PFSK-1 (cell line): ENCODE measurements at regions not wholly inside any gene's neighbourhood (a gene's known extent, or its start where the extent isn't known, plus 50 kb on each side); places are given as distances from the start of the nearest gene placed in this dataset.

Experiments used
- FOXP2 ChIP-seq: optimal IDR thresholded peaks from 2 replicates; pipeline ENCODE3; 2011; ENCODE audit warnings: borderline replicate concordance, control low read depth, inconsistent platforms; ENCODE audit not compliant: insufficient read depth; ENCODE audit errors: extremely low read length, extremely low read depth
- POLR2AphosphoS5 ChIP-seq: IDR thresholded peaks from 2 replicates; pipeline ENCODE4 v1.6.1; 2012; ENCODE audit warnings: low read depth, mild to moderate bottlenecking, control low read depth, low read length, moderate library complexity
- REST ChIP-seq, 2 experiments: IDR thresholded peaks; 2 replicates each; pipeline versions ENCODE4 v1.6.1 to v1.8.0; 2011 to 2012; ENCODE audit warnings: low read depth in 2 of 2, low read length in 2 of 2, control low read depth in 1 of 2, inconsistent platforms in 1 of 2, mild to moderate bottlenecking in 1 of 2, moderate library complexity in 1 of 2; ENCODE audit not compliant: insufficient read depth in 1 of 2
- SIN3A ChIP-seq: IDR thresholded peaks from 2 replicates; pipeline ENCODE4 v1.6.1; 2012; ENCODE audit warnings: mild to moderate bottlenecking, low read length, moderate library complexity, borderline replicate concordance; ENCODE audit not compliant: insufficient read depth
- TAF1 ChIP-seq: IDR thresholded peaks from 2 replicates; pipeline ENCODE4 v1.6.1; 2012; ENCODE audit warnings: low read length, control low read depth, borderline replicate concordance; ENCODE audit not compliant: insufficient read depth

- TF ChIP-seq SIN3A, result no peak
- no peak for TF ChIP-seq FOXP2
- no peak for TF ChIP-seq TAF1
- TF ChIP-seq REST (IDR thresholded peaks at IDR 0.05; ENCODE audit: insufficient read depth in 1 of 2, low read depth in 2 of 2, low read length in 2 of 2), result no peak
- TF ChIP-seq POLR2AphosphoS5, result no peak
Observed at GRCh38 chr1:69213644-69214043, 354.1 kb upstream of the LRRC7 start.

GRCh38 chr1:69215883-69216282 is 351.8 kb upstream of the LRRC7 start:
- no peak for TF ChIP-seq TAF1
- TF ChIP-seq POLR2AphosphoS5, result no peak
- TF ChIP-seq REST (IDR thresholded peaks at IDR 0.05; ENCODE audit: insufficient read depth in 1 of 2, low read depth in 2 of 2, low read length in 2 of 2), result no peak
- TF ChIP-seq FOXP2, result no peak
- no peak for TF ChIP-seq SIN3A

- TF ChIP-seq SIN3A (no peak), TAF1 (no peak), FOXP2 (no peak), POLR2AphosphoS5 (no peak), REST (IDR thresholded peaks at IDR 0.05; ENCODE audit: insufficient read depth in 1 of 2, low read depth in 2 of 2, low read length in 2 of 2) (no peak)
Observed at GRCh38 chr1:69220672-69221071, 347.1 kb upstream of the LRRC7 start.

- no peak for TF ChIP-seq SIN3A
- TF ChIP-seq FOXP2, result no peak
- no peak for TF ChIP-seq POLR2AphosphoS5
- no peak for TF ChIP-seq TAF1
- no peak for TF ChIP-seq REST (IDR thresholded peaks at IDR 0.05; ENCODE audit: insufficient read depth in 1 of 2, low read depth in 2 of 2, low read length in 2 of 2)
Observed at GRCh38 chr1:69221524-69221923, 346.2 kb upstream of the LRRC7 start.

- no peak for TF ChIP-seq POLR2AphosphoS5
- TF ChIP-seq REST (IDR thresholded peaks at IDR 0.05; ENCODE audit: insufficient read depth in 1 of 2, low read depth in 2 of 2, low read length in 2 of 2), result no peak
- TF ChIP-seq SIN3A, result no peak
- no peak for TF ChIP-seq FOXP2
- no peak for TF ChIP-seq TAF1
Observed at GRCh38 chr1:69223156-69223555, 344.6 kb upstream of the LRRC7 start.
